Suprapubic skin (tissue), 4 donors: ENCODE measurements at regions not wholly inside any gene's neighbourhood (a gene's known extent, or its start where the extent isn't known, plus 50 kb on each side); places are given as distances from the start of the nearest gene placed in this dataset.

Experiments used
- DNase-seq, 2 donors: peaks; one replicate each; pipeline ENCODE4 v3.0.0-alpha.2; 2019; ENCODE audit warnings: low spot score in 2 of 2
- H3K27ac ChIP-seq: fragments of 200-600 bp; sonication (generic); one replicate; pipeline ENCODE4 v1.5.1; 2019
- H3K27me3 ChIP-seq: fragments of 200-600 bp; sonication (generic); one replicate; pipeline ENCODE4 v1.5.1; 2019
- H3K36me3 ChIP-seq: fragments of 200-600 bp; sonication (generic); one replicate; pipeline ENCODE4 v1.5.1; 2019
- H3K4me1 ChIP-seq: fragments of 200-600 bp; sonication (generic); one replicate; pipeline ENCODE4 v1.5.1; 2019
- H3K4me3 ChIP-seq: fragments of 200-600 bp; sonication (generic); one replicate; pipeline ENCODE4 v1.5.1; 2019; ENCODE audit warnings: mild to moderate bottlenecking
- H3K9me3 ChIP-seq: fragments of 200-600 bp; sonication (generic); one replicate; pipeline ENCODE4 v1.5.1; 2019
- CTCF ChIP-seq, 2 donors: fragments of 200-600 bp in 1 of 2; fragments of 450-650 bp in 1 of 2; sonication (generic) in 1 of 2; IDR thresholded peaks; one replicate each; pipeline ENCODE4 v1.5.1; 2016 to 2019; ENCODE audit warnings: antibody characterized with exemption in 2 of 2, mild to moderate bottlenecking in 1 of 2, moderate library complexity in 1 of 2
- EP300 ChIP-seq: sonication (generic); formaldehyde crosslinking; IDR thresholded peaks from one replicate; pipeline ENCODE4 v1.6.1; 2017; ENCODE audit warnings: antibody characterized with exemption
- POLR2A ChIP-seq, 2 donors: fragments of 450-650 bp; IDR thresholded peaks; one replicate each; pipeline ENCODE4 v1.6.1; 2017; ENCODE audit warnings: antibody characterized with exemption in 2 of 2, mild to moderate bottlenecking in 2 of 2, moderate library complexity in 2 of 2
- POLR2AphosphoS5 ChIP-seq, 3 donors: sonication (generic); formaldehyde crosslinking; IDR thresholded peaks; one replicate each; pipeline ENCODE4 v1.6.1; 2017; ENCODE audit warnings: antibody characterized with exemption in 3 of 3
- WGBS: methylation state at CpG from one replicate; pipeline ENCODE4 v1.1.5; 2018; 5-methylcytosine and 5-hydroxymethylcytosine counted together

DNA sequence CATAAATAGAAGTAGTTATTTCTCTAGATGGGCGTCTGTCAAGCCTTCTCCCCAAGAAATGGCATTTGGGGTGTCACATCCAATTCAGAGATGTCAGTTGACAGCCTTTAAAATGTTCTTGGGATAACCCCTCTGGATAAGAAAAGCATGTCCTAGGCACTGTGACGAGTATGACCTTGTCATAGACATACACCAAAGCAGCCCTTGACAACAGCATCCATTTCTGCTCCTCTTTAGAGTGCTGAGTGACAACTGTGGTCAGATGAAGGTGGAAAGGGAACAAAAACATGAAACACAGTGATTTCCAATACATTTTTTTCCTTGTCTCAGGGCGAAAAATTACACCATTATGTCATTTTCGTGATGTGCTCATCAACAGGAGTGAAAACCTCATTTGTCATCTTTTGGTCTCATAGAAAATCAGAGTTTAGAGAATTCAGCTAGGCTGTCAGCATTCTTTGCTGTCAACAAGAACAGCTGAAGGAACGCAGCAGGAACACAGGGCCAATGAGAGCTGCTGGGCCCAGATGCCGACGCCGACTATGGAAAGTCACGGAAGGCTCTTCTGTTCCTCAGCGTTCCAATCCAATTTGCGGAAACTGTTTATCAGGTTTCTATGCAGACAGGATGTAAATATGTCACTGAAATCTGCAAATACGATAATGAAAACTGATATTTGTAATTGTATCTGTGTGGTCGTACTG is 193.2 kb downstream of the ICOS start:
- Histone ChIP-seq H3K4me1 (no peaks in the 10 kb centered on the region), H3K27ac (no peak overlapping the region), H3K4me3 (no peak overlapping the region), H3K9me3 (no peaks in the 10 kb centered on the region), H3K36me3 (no peaks in the 10 kb centered on the region), H3K27me3 (no peaks in the 10 kb centered on the region)
- WGBS = 85% methylated on average over 13 of the region's 13 CpGs
- DNase-seq = no peak
- TF ChIP-seq EP300 (no peak), POLR2AphosphoS5 (IDR thresholded peaks at IDR 0.05) (no peak), POLR2A (IDR thresholded peaks at IDR 0.05) (no peak), CTCF (IDR thresholded peaks at IDR 0.05) (no peak)

GRCh38 chr2:204131621-204132020 is 195.1 kb downstream of the ICOS start:
- Histone ChIP-seq H3K27me3 (no peaks in the 10 kb centered on the region), H3K4me1 (no peaks in the 10 kb centered on the region), H3K9me3 (no peaks in the 10 kb centered on the region), H3K4me3 (no peak overlapping the region), H3K36me3 (no peaks in the 10 kb centered on the region), H3K27ac (no peak overlapping the region)
- 53% methylated on average over 1 of the region's 1 CpG for WGBS
- TF ChIP-seq CTCF (IDR thresholded peaks at IDR 0.05) (no peak), POLR2AphosphoS5 (IDR thresholded peaks at IDR 0.05) (no peak), EP300 (no peak), POLR2A (IDR thresholded peaks at IDR 0.05) (no peak)
- no peak for DNase-seq

- no peaks in the 10 kb centered on the region for H3K4me1 ChIP-seq
- H3K4me3 ChIP-seq = no peak overlapping the region
- 84% methylated on average over 2 of the region's 2 CpGs for WGBS
- TF ChIP-seq POLR2A (IDR thresholded peaks at IDR 0.05) (no peak), CTCF (IDR thresholded peaks at IDR 0.05) (no peak)
- no peaks in the 10 kb centered on the region for H3K9me3 ChIP-seq
- no peak for DNase-seq
- H3K27ac ChIP-seq = no peak overlapping the region
- H3K36me3 ChIP-seq = no peaks in the 10 kb centered on the region
- peaks cover 3% of the 10 kb centered on the region for H3K27me3 ChIP-seq
These were observed 196.9 kb downstream of the ICOS start for GRCh38 chr2:204133476-204133875.

GRCh38 chr2:204134421-204134820 is 197.9 kb downstream of the ICOS start:
- no peak for TF ChIP-seq POLR2AphosphoS5 (IDR thresholded peaks at IDR 0.05)
- no peak for TF ChIP-seq CTCF (IDR thresholded peaks at IDR 0.05)
- no peak for TF ChIP-seq EP300
- no peak for TF ChIP-seq POLR2A (IDR thresholded peaks at IDR 0.05)
- no peak for DNase-seq
- Histone ChIP-seq H3K4me1 (no peaks in the 10 kb centered on the region), H3K36me3 (no peaks in the 10 kb centered on the region), H3K4me3 (no peak overlapping the region), H3K27me3 (peaks cover 3% of the 10 kb centered on the region), H3K9me3 (no peaks in the 10 kb centered on the region), H3K27ac (no peak overlapping the region)
- WGBS = 81% methylated on average over 3 of the region's 3 CpGs

DNA sequence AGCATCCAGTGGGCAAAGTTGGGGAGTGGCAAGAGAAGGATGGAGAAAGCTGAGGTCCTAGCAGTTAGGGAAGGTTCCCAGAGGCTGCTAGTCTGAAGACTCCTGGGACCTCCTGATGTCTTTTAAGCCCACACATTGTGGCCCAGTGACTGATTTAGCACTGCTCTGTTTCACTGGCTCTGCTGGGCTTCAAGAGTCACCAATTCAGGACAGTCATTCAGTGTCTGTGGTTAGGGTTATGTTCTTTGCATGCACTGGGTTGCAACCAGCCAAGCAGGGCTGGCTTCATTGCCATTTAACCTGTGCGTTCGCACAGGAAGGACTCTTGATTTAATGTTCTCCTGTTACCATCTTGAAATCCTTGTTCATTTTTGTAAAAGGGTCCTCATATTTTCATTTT is 199.2 kb downstream of the ICOS start:
- H3K27me3 ChIP-seq = peaks cover 3% of the 10 kb centered on the region
- H3K27ac ChIP-seq = no peak overlapping the region
- no peak overlapping the region for H3K4me3 ChIP-seq
- no peaks in the 10 kb centered on the region for H3K36me3 ChIP-seq
- TF ChIP-seq POLR2A (IDR thresholded peaks at IDR 0.05) (no peak), EP300 (no peak), POLR2AphosphoS5 (IDR thresholded peaks at IDR 0.05) (no peak), CTCF (IDR thresholded peaks at IDR 0.05) (no peak)
- H3K4me1 ChIP-seq = no peaks in the 10 kb centered on the region
- WGBS = 95% methylated on average over 2 of the region's 2 CpGs
- no peak for DNase-seq
- H3K9me3 ChIP-seq = no peaks in the 10 kb centered on the region
